ENCODE measurements at regions not wholly inside any gene's neighbourhood (a gene's known extent, or its start where the extent isn't known, plus 50 kb on each side); places are given as distances from the start of the nearest gene placed in this dataset.

- no peak overlapping the region for H3K27ac ChIP-seq
- H3K4me3 ChIP-seq, result no peak overlapping the region
- H3K27me3 ChIP-seq, result no peaks in the 10 kb centered on the region
- no peaks in the 10 kb centered on the region for H3K9me3 ChIP-seq
- no peaks in the 10 kb centered on the region for H3K4me1 ChIP-seq
- TF ChIP-seq POLR2A (IDR thresholded peaks at IDR 0.05), result no peak
- TF ChIP-seq CTCF (IDR thresholded peaks at IDR 0.05), result no peak
- no peak for DNase-seq
- H3K36me3 ChIP-seq, result no peaks in the 10 kb centered on the region
These were observed 82.3 kb upstream of the SIMC1 start for GRCh38 chr5:176155922-176156359.

DNA sequence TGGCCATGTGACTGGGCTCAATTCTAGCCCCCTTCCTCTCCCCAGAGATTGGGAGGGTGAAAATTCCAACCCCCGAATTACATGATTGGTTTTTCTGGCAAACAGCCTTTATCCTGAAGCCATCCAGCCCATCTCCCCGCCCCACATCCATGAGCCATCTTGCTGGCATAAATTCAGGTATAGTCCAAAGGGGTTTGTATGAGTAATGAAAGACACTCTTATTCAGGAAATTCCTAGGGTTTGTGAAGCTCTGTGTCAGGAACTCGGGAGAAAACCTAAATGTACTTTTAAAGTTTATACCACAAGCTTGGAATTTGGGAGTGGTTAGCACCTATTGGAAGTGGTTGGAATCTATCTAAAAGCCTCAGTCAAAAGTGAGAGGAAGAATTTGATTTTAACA is 80.6 kb upstream of the SIMC1 start:
- no peaks in the 10 kb centered on the region for H3K4me1 ChIP-seq
- H3K36me3 ChIP-seq, result no peaks in the 10 kb centered on the region
- H3K27ac ChIP-seq, result no peak overlapping the region
- H3K9me3 ChIP-seq, result no peaks in the 10 kb centered on the region
- DNase-seq, result no peak
- no peaks in the 10 kb centered on the region for H3K27me3 ChIP-seq
- H3K4me3 ChIP-seq, result no peak overlapping the region
- TF ChIP-seq CTCF (IDR thresholded peaks at IDR 0.05) (no peak), POLR2A (IDR thresholded peaks at IDR 0.05) (no peak)

- H3K9me3 ChIP-seq, result no peaks in the 10 kb centered on the region
- no peak for TF ChIP-seq CTCF (IDR thresholded peaks at IDR 0.05)
- no peak for TF ChIP-seq POLR2A (IDR thresholded peaks at IDR 0.05)
- DNase-seq, result no peak
- no peaks in the 10 kb centered on the region for H3K36me3 ChIP-seq
- H3K4me3 ChIP-seq, result no peak overlapping the region
- no peaks in the 10 kb centered on the region for H3K27me3 ChIP-seq
- H3K4me1 ChIP-seq, result no peaks in the 10 kb centered on the region
- no peak overlapping the region for H3K27ac ChIP-seq
These were observed 76.8 kb upstream of the SIMC1 start for GRCh38 chr5:176161431-176161830.

DNA sequence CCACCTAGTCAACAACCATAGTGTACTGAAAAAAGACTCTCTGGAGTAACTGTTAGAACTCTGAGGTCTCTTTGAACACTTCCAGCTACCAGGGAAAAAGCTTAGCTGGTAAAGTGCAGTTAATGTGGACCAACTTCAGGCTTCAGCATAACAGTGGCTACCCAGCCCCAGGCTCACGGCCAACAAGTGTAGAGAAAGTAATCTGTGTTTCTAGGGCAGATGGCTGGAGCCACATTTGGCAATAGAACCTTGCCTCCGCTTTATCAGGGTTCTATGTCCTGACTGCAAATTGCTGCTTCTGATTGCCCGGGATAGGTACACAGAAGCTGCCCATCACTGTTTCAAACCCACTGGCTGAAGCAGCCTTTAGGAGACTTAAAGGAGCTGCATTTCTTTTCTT is 76.0 kb upstream of the SIMC1 start:
- Histone ChIP-seq H3K27ac (no peak overlapping the region), H3K9me3 (no peaks in the 10 kb centered on the region), H3K4me1 (no peaks in the 10 kb centered on the region), H3K4me3 (no peak overlapping the region), H3K27me3 (no peaks in the 10 kb centered on the region), H3K36me3 (no peaks in the 10 kb centered on the region)
- DNase-seq, result no peak
- TF ChIP-seq CTCF (IDR thresholded peaks at IDR 0.05) (no peak), POLR2A (IDR thresholded peaks at IDR 0.05) (no peak)

DNA sequence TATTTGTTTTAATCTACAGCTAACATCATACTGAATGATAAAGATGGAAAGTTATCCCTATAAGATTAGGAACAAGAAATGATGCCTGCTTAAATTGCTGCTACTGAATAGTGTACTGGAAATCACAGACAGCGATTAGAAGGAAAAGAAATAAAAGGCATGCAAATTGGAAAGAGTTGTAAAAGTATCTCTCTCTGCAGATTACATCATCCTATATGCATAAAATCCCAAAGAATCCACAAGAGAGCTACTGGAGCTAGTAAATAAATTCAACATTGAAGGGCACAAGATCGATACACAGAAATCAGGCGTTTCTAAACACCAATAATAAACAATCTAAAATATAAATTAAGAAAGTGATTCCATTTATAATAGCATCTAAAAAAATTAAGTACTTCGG is 75.3 kb upstream of the SIMC1 start:
- Histone ChIP-seq H3K4me1 (no peaks in the 10 kb centered on the region), H3K27ac (no peak overlapping the region), H3K27me3 (no peaks in the 10 kb centered on the region), H3K36me3 (no peaks in the 10 kb centered on the region), H3K9me3 (no peaks in the 10 kb centered on the region), H3K4me3 (no peak overlapping the region)
- DNase-seq, result no peak
- no peak for TF ChIP-seq POLR2A (IDR thresholded peaks at IDR 0.05)
- TF ChIP-seq CTCF (IDR thresholded peaks at IDR 0.05), result no peak

DNA sequence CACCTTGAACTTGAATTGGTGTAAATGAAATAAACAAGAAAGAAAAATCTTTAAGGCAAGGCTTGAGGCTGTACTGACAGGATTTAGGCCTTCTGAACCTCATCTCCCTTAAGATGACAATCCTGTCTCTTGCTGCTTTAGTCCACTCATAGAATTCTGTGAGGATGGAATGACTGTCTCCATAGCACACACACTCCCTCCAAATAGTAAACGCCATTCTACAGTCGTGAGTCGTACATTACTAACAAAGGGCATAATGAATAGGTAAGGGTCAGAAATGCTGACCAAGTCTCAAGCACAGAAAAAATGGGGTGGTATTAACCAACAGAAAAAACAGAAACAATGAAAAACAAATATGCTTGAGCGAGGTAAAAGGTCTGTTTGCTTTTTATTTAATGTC is 71.8 kb upstream of the SIMC1 start:
- H3K36me3 ChIP-seq, result no peaks in the 10 kb centered on the region
- TF ChIP-seq CTCF (IDR thresholded peaks at IDR 0.05) (no peak), POLR2A (IDR thresholded peaks at IDR 0.05) (no peak)
- H3K4me1 ChIP-seq, result no peaks in the 10 kb centered on the region
- no peaks in the 10 kb centered on the region for H3K27me3 ChIP-seq
- H3K4me3 ChIP-seq, result no peak overlapping the region
- H3K9me3 ChIP-seq, result no peaks in the 10 kb centered on the region
- no peak overlapping the region for H3K27ac ChIP-seq
- no peak for DNase-seq

Data from Peyer's patch (tissue), 4 donors.